Trophoblast cell (in vitro differentiated cells and primary cell): ENCODE measurements at regions not wholly inside any gene's neighbourhood (a gene's known extent, or its start where the extent isn't known, plus 50 kb on each side); places are given as distances from the start of the nearest gene placed in this dataset.

ENCODE experiments used
- DNase-seq, 2 donors: peaks; one replicate each; pipeline ENCODE4 v3.0.0-alpha.2; 2016
- H2AFZ ChIP-seq: 2 replicates; pipeline ENCODE4 v1.6.1; 2013; ENCODE audit warnings: low read length, moderate library complexity, mild to moderate bottlenecking; ENCODE audit not compliant: insufficient read depth, poor library complexity
- H2AK5ac ChIP-seq: 2 replicates; pipeline ENCODE4 v1.6.1; 2013; ENCODE audit warnings: mild to moderate bottlenecking, low read length
- H2BK120ac ChIP-seq: 2 replicates; pipeline ENCODE4 v1.6.1; 2013; ENCODE audit warnings: low read length, mild to moderate bottlenecking, moderate library complexity; ENCODE audit not compliant: insufficient read depth, poor library complexity
- H2BK12ac ChIP-seq: 2 replicates; pipeline ENCODE4 v1.6.1; 2013; ENCODE audit warnings: mild to moderate bottlenecking, low read length, moderate library complexity
- H2BK5ac ChIP-seq: 2 replicates; pipeline ENCODE4 v1.6.1; 2013; ENCODE audit warnings: low read length, low read depth, moderate library complexity, mild to moderate bottlenecking; ENCODE audit not compliant: poor library complexity
- H3K14ac ChIP-seq: 2 replicates; pipeline ENCODE4 v1.6.1; 2013; ENCODE audit warnings: mild to moderate bottlenecking, low read length
- H3K18ac ChIP-seq: 2 replicates; pipeline ENCODE4 v1.6.1; 2013; ENCODE audit warnings: mild to moderate bottlenecking, low read length
- H3K23ac ChIP-seq: 2 replicates; pipeline ENCODE4 v1.6.1; 2013; ENCODE audit warnings: low read length
- H3K27ac ChIP-seq: 2 replicates; pipeline ENCODE4 v1.5.1; 2013; ENCODE audit warnings: low read depth, mild to moderate bottlenecking, inconsistent platforms, low read length, moderate library complexity
- H3K27me3 ChIP-seq: 2 replicates; pipeline ENCODE4 v1.6.1; 2013; ENCODE audit warnings: inconsistent platforms, mild to moderate bottlenecking, low read length, moderate library complexity; ENCODE audit not compliant: insufficient read depth
- H3K36me3 ChIP-seq, 2 experiments: 1 replicate in 1 of 2; 2 replicates in 1 of 2; pipeline ENCODE4 v1.6.1; 2013; ENCODE audit warnings: low read length in 2 of 2, mild to moderate bottlenecking in 2 of 2, moderate library complexity in 1 of 2; ENCODE audit not compliant: insufficient read depth in 2 of 2, control insufficient read depth in 1 of 2
- H3K4ac ChIP-seq: 2 replicates; pipeline ENCODE4 v1.6.1; 2013; ENCODE audit warnings: low read depth, mild to moderate bottlenecking, low read length, moderate library complexity
- H3K4me1 ChIP-seq, 2 experiments: 1 replicate in 1 of 2; 2 replicates in 1 of 2; pipeline ENCODE4 v1.6.1; 2013; ENCODE audit warnings: low read length in 2 of 2, mild to moderate bottlenecking in 2 of 2, moderate library complexity in 1 of 2; ENCODE audit not compliant: insufficient read depth in 2 of 2, control insufficient read depth in 1 of 2
- H3K4me2 ChIP-seq: 2 replicates; pipeline ENCODE4 v1.6.1; 2013; ENCODE audit warnings: inconsistent platforms, mild to moderate bottlenecking, low read length, moderate library complexity
- H3K4me3 ChIP-seq: 2 replicates; pipeline ENCODE4 v1.5.1; 2013; ENCODE audit warnings: mild to moderate bottlenecking, low read depth, low read length, inconsistent platforms
- H3K79me1 ChIP-seq: one replicate; pipeline ENCODE4 v1.6.1; 2013; ENCODE audit warnings: low read length
- H3K79me2 ChIP-seq: 2 replicates; pipeline ENCODE4 v1.6.1; 2013; ENCODE audit warnings: low read length, mild to moderate bottlenecking; ENCODE audit not compliant: control insufficient read depth, insufficient read depth, poor library complexity
- H3K9ac ChIP-seq: 2 replicates; pipeline ENCODE4 v1.6.1; 2013; ENCODE audit warnings: mild to moderate bottlenecking, low read length
- H3K9me3 ChIP-seq: 2 replicates; pipeline ENCODE4 v1.6.1; 2013; ENCODE audit warnings: low read depth, mild to moderate bottlenecking, control low read depth, inconsistent platforms, low read length; ENCODE audit not compliant: insufficient read depth
- H4K12ac ChIP-seq: 2 replicates; pipeline ENCODE4 v1.6.1; 2013; ENCODE audit warnings: low read depth, mild to moderate bottlenecking, low read length, moderate library complexity
- H4K8ac ChIP-seq: 2 replicates; pipeline ENCODE4 v1.6.1; 2013; ENCODE audit warnings: low read depth, mild to moderate bottlenecking, low read length, moderate library complexity
- H4K91ac ChIP-seq: one replicate; pipeline ENCODE4 v1.6.1; 2013; ENCODE audit warnings: low read depth, mild to moderate bottlenecking, low read length, moderate library complexity
- WGBS: extraction: QIAGEN DNeasy Blood & Tissue Kit; methylation state at CpG from one replicate; pipeline ENCODE4 v1.1.7; 2013; ENCODE audit warnings: missing lambda C conversion rate; ENCODE audit not compliant: insufficient read length, insufficient coverage; ENCODE audit errors: extremely low coverage; 5-methylcytosine and 5-hydroxymethylcytosine counted together

- Histone ChIP-seq H4K12ac (no peak overlapping the region), H2BK12ac (no peak overlapping the region), H3K14ac (no peak overlapping the region), H3K23ac (no peak overlapping the region), H3K9ac (no peak overlapping the region), H3K18ac (no peak overlapping the region), H4K8ac (no peak overlapping the region), H2AFZ (no peak overlapping the region), H3K4me1 (peaks cover 0 to 2% of the 10 kb centered on the region in 2 experiments), H2BK120ac (no peak overlapping the region), H2BK5ac (no peak overlapping the region), H3K27ac (no peak overlapping the region), H3K4me2 (no peak overlapping the region), H4K91ac (no peak overlapping the region), H3K4ac (no peak overlapping the region), H2AK5ac (no peak overlapping the region), H3K79me1 (no peaks in the 10 kb centered on the region), H3K9me3 (no peaks in the 10 kb centered on the region), H3K4me3 (no peak overlapping the region), H3K36me3 (no peaks in the 10 kb centered on the region), H3K79me2 (no peaks in the 10 kb centered on the region), H3K27me3 (no peaks in the 10 kb centered on the region)
- DNase-seq = no peak
- no CpG with 5 or more reads among the region's 1 CpG for WGBS
Measured at GRCh38 chr4:123701131-123701575, 304.6 kb downstream of the SPRY1 start.

- peaks cover 7% of the 10 kb centered on the region for H3K9me3 ChIP-seq
- H3K79me2 ChIP-seq = no peaks in the 10 kb centered on the region
- H4K12ac ChIP-seq = no peak overlapping the region
- H2BK120ac ChIP-seq = no peak overlapping the region
- no peak overlapping the region for H3K4ac ChIP-seq
- H3K4me3 ChIP-seq = no peak overlapping the region
- H2BK12ac ChIP-seq = no peak overlapping the region
- no CpG with 5 or more reads among the region's 6 CpGs for WGBS
- H4K8ac ChIP-seq = no peak overlapping the region
- H3K9ac ChIP-seq = no peak overlapping the region
- no peak overlapping the region for H3K4me2 ChIP-seq
- no peak overlapping the region for H2BK5ac ChIP-seq
- no peaks in the 10 kb centered on the region for H3K27me3 ChIP-seq
- H3K27ac ChIP-seq = no peak overlapping the region
- H3K36me3 ChIP-seq = no peaks in the 10 kb centered on the region
- H2AFZ ChIP-seq = no peak overlapping the region
- no peak overlapping the region for H3K14ac ChIP-seq
- no peak overlapping the region for H4K91ac ChIP-seq
- H3K18ac ChIP-seq = no peak overlapping the region
- H3K79me1 ChIP-seq = no peaks in the 10 kb centered on the region
- DNase-seq = no peak
- no peak overlapping the region for H2AK5ac ChIP-seq
- no peaks in the 10 kb centered on the region for H3K4me1 ChIP-seq
- no peak overlapping the region for H3K23ac ChIP-seq
Measured at GRCh38 chr4:123705419-123705818, 308.8 kb downstream of the SPRY1 start.

DNA sequence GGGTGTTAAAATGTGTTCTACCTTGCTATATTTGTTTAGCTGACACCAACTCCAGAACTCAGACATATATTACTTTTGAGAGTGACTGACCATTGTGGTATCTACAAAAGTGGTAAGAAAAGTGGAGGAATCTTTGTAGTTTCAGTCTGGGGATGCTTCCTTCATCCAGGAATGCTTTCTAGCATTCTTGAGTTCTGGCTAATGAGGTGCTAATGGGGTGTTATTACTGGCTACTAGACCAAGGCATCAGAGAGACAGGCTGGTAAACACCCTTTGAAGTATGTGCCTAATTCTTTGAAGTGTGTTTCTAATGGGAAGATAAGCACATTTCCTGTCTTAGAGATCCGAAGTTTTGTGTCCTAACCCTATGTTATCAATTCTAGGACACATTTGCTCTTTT, 310.4 kb downstream of the SPRY1 start:
- no peaks in the 10 kb centered on the region for H3K79me1 ChIP-seq
- no peak overlapping the region for H2BK120ac ChIP-seq
- DNase-seq = no peak
- H3K18ac ChIP-seq = no peak overlapping the region
- H3K4me2 ChIP-seq = no peak overlapping the region
- no peak overlapping the region for H3K4ac ChIP-seq
- H3K14ac ChIP-seq = no peak overlapping the region
- H3K9me3 ChIP-seq = peaks cover 7% of the 10 kb centered on the region
- no peaks in the 10 kb centered on the region for H3K27me3 ChIP-seq
- no peak overlapping the region for H4K8ac ChIP-seq
- H3K23ac ChIP-seq = no peak overlapping the region
- H3K4me3 ChIP-seq = no peak overlapping the region
- H2AFZ ChIP-seq = no peak overlapping the region
- no peak overlapping the region for H4K12ac ChIP-seq
- H4K91ac ChIP-seq = no peak overlapping the region
- no peaks in the 10 kb centered on the region for H3K4me1 ChIP-seq
- no peaks in the 10 kb centered on the region for H3K36me3 ChIP-seq
- no peak overlapping the region for H3K9ac ChIP-seq
- no peaks in the 10 kb centered on the region for H3K79me2 ChIP-seq
- no peak overlapping the region for H3K27ac ChIP-seq
- H2AK5ac ChIP-seq = no peak overlapping the region
- WGBS = no CpG with 5 or more reads among the region's 1 CpG
- H2BK12ac ChIP-seq = no peak overlapping the region
- H2BK5ac ChIP-seq = no peak overlapping the region

- H3K23ac ChIP-seq = no peak overlapping the region
- no peak overlapping the region for H2BK12ac ChIP-seq
- H2BK120ac ChIP-seq = no peak overlapping the region
- H3K27me3 ChIP-seq = no peaks in the 10 kb centered on the region
- no peak overlapping the region for H3K4ac ChIP-seq
- no peak overlapping the region for H3K9ac ChIP-seq
- no peak overlapping the region for H3K4me2 ChIP-seq
- no peak overlapping the region for H3K14ac ChIP-seq
- no peaks in the 10 kb centered on the region for H3K36me3 ChIP-seq
- H3K27ac ChIP-seq = no peak overlapping the region
- no peak overlapping the region for H3K4me3 ChIP-seq
- no peaks in the 10 kb centered on the region for H3K4me1 ChIP-seq
- no peak overlapping the region for H4K8ac ChIP-seq
- no CpG with 5 or more reads among the region's 2 CpGs for WGBS
- H4K91ac ChIP-seq = no peak overlapping the region
- no peaks in the 10 kb centered on the region for H3K79me1 ChIP-seq
- no peak for DNase-seq
- H2AK5ac ChIP-seq = no peak overlapping the region
- H3K18ac ChIP-seq = no peak overlapping the region
- H3K79me2 ChIP-seq = no peaks in the 10 kb centered on the region
- H2AFZ ChIP-seq = no peak overlapping the region
- H4K12ac ChIP-seq = no peak overlapping the region
- H3K9me3 ChIP-seq = peaks cover 7% of the 10 kb centered on the region
- H2BK5ac ChIP-seq = no peak overlapping the region
Measured at GRCh38 chr4:123708902-123709301, 312.3 kb downstream of the SPRY1 start.
